NCI-H1105 treated with DMSO at 0.1 percent for 48 hours (cell line): ENCODE measurements at regions not wholly inside any gene's neighbourhood (a gene's known extent, or its start where the extent isn't known, plus 50 kb on each side); places are given as distances from the start of the nearest gene placed in this dataset.
"Not testable (repeated sequence)": the region's sequence is repeated elsewhere in the genome, so short reads cannot be mapped to it uniquely, and the experiment has no call there.

Source experiments
- DNase-seq: peaks from one replicate; lab custom pipeline; 2025; lab: John Stamatoyannopoulos, UW

DNA sequence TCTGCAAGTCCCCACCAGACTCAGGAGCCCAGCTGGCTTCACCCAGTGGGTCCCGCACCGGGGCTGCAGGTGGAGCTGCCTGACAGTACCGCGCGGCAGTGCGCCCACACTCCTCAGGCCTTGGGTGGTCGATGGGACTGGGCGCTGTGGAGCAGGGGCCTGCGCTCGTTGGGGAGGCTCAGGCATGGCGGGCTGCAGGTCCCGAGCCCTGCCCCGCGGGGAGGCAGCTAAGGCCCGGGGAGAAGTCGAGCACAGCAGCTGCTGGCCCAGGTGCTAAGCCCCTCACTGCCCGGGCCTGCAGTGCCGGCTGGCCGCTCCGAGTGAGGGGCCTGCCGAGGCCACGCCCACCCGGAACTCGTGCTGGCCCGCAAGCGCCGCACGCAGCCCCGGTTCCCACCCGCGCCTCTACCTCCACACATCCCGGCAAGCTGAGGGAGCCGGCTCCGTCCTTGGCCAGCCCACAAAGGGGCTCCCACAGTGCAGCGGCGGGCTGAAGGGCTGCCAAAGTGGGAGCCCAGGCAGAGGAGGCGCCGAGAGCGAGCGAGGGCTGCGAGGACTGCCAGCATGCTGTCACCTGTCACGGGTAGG, 2021.7 kb upstream of the LRRTM1 start:
- not testable (repeated sequence) for DNase-seq

DNA sequence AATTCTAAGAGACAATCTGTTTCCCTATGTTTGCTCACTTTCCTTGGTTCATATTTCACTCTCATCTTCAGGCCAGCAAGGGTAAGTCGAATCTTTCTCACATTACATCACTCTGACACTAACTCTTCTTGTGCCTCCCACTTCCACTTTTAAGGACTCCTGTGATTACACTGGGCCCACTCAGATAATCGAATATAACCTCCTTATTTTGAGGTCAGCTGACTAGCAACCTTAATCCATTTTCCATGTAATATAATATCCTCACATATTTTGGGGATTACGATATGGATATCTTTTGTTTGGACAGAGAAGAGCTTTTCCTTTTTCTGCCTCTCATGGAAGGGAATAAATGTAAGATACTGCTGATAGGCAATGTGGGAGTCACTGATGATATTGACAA, 2015.7 kb upstream of the LRRTM1 start:
- no peak for DNase-seq

DNA sequence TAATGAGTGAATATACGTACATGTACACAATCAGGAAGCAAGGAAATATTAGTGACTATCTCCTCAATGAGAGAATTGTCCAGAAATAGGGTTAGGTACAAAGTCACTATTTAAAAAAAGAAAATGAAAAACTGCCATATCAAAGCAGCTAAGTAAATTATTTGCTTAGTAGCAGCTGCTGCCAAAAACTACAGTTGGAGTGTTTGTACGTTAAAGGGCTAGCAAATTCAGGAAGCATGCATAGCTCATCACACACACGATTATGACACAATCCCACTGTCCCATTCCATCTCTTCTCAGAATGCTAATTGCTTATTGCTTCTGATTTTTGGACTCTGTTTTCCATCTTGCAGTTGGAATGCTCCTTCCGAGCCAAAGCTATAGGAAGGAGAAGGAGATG, 2012.5 kb upstream of the LRRTM1 start:
- no peak for DNase-seq

DNA sequence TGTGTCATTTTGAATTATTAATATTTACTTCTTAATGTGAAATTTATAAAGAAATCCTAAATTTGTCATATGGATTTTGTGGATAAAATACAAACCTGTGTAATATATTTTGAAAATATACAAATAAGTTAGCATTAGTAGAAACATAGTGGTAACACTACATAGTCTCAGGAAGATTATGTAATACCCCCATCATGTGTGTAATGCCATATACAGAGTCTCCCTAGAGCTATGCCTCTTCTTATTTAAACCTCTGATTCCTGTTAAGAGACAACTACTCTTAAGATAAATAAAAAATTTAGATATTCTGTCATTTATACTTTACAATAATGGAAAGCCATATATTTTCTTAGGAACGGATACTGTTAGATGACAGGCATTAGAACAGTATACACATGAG, 2012.0 kb upstream of the LRRTM1 start:
- no peak for DNase-seq

DNA sequence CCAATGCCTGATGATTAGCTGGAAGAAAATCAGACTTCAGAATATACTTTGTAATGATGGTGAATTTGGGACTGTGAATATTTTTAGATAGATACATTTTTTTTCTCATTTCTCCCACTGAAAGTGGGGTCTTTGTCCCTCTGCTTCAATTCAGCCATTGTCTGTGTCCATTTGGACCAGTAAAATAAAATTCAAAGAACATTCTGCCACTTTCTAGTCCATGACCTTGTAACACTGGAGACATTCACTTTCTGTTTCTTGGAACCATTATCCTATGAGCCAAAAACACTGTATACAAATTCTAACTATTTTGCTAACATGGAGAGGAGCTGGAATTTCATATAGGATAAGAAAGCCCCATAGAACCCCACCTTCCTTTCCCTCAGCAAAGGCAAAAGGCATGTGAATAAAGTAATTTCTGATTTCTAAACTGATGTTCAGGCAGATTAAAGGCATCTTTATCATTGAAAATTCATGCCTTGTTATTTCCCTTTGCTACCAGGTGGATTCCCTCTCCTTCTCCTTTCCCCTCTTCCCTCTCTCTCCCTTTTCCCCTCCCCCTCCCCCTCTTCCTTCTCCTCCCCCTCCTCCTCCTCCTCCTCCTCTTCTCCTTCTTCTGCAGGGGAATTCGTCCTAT, 2010.4 kb upstream of the LRRTM1 start:
- DNase-seq = no peak

DNA sequence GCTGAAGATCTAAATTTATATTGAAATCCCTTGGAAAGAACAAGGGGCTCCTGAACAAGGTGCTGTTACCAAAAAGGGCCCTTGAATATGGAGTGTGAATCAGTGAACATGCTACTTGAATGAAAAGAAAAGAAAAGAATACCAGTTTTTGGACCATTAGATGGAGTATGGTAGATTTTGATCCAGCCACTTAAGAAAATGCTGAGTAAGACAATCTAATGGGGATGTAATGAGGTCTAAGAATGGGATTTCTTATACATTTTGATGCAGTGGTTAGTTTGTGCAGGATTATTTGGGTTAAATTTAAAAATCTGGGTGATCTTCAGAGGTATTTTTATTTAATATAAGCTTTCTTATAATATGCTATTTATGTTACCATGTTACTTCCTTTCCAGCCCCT, 2003.0 kb upstream of the LRRTM1 start:
- no peak for DNase-seq

DNA sequence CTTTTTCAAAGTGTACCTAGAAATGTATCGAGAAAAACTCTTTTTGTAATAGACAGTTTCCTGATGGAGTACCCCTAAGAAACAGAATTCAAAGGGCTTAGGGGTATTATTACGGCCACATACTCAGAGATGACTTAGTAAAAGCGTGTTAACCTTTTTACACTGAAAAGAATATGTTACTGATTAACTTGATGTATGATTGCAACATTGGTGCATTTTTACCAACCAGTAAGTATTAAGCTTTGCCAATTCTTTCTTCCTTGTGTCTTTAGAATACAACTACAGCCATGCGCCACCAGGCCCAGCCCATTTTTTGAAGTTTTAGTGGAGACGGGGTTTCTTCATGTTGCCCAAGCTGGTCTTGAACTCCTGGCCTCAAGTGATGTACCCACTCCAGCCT, 1997.0 kb upstream of the LRRTM1 start:
- DNase-seq = no peak

DNA sequence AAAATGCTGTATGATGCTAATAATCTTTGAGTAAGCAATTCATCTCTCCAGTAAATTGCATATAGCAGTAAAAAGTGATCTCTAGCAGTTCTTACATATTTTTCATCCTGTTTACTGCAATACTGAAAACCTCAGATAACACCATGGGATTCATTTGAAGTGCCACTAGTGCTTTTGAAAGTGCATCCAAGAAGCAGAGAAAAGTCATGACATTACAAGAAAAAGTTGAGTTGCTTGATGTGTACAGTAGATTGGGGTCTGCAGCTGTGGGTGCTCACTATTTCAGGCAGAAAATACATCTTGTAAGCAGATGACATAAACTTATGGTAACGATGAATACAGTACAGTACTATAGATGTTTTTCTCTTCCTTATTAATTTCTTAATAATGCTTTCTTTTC, 1984.9 kb upstream of the LRRTM1 start:
- no peak for DNase-seq

DNA sequence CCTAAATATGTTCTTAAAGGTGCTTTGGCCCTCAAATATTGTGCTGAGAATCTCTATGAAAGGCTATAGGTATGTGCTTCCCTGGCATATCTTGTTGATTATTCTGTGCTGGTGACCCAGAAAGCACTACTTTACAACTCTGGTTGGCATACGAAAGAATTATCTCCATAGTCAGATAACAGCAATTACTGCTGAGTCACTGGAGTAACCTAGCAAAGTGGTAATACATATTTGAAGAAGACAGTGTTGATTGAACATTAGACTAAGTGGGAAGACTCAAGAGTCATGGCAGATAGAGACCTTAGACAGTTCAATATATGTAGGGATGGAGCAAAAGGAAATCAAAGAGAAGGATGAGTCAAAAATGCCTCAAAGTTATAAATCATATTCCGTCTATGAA, 1978.5 kb upstream of the LRRTM1 start:
- DNase-seq = no peak

DNA sequence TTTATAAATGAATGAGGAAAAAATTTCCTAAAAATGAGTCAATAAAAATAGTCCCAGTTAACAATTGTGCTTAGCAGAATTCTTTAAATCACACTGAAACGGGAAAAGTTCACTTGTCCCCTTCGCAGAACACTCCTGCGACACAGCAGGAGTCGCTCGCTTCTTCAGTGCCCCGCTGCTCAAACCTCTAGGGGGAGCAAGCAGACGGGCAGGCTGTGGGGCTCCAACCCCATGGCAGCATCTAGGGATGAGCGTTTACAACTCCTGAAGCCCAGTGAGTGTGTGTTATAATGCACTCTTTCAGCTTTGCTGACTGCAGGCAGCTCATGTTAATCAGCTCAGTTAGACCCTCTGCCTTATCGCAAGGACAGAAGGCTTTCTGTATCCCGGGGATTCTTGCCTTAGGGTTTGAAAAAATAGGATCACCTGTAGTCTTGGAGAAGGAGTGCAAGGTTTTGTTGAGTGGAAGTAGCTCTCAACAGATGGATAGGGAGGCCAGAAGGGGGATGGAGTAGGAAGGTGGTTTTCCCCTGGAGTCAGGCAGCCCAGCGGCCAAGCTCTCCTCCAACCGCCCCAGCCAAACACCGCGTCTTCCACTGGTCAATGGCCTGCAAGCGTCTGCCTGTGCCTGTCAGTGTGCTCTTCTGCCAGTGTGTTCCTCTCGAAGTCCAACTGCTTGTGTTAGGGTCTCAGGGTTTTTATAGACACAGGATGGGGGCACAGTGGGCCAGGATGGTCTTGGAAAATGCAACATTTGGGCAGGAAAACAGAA, 1977.7 kb upstream of the LRRTM1 start:
- no peak for DNase-seq

DNA sequence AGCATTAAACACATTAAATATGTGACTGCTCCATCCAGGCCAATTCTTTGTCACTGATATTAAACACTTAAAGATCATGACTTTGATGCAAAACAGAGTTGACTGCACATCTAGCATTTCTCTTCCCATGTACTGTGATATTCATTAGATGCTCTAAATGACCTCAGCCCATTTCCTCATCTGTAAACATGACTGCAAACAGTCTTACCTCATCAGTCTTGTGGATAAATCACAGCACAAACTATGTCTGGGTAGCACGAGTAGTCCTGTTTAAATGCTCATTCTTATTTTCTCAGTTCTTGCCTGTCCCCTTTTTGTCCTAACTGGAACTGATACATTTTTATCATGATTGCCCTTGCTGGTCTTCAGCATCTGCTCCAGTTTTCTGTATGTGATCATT, 1974.8 kb upstream of the LRRTM1 start:
- no peak for DNase-seq

DNA sequence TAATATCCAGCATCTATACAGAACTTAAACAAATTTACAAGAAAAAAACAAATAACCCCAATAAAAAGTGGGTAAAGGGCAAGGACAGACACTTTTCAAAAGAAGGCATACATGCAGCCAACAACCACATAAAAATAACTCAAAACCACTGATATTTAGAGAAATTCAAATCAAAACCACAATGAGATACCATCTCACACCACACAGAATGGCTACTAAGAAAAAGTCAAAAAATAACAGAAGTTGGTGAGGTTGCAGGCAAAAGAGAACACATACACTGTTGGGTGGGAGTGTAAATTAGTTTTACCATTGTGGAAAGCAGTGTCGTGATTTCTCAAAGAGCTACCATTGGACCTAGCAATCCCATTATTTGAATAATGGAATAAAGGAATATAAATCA, 1973.9 kb upstream of the LRRTM1 start:
- no peak for DNase-seq

DNA sequence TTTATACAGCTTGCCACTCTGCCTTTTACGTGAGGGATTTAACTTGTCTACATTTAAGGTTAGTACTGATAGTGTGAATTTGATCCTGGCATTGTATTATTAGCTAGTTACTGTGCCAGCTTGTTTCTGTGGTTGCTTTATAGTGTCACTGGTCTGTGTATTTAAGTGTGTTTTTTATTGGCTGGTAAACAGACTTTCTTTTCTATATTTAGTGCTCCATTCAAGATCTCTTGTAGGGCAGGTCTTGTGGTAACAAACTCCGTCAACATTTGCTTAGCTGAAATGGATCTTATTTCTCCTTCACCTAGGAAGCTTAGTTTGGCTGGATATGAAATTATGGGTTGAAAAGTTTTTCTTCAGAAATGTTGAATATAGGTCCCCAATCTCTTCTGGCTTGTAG, 1971.0 kb upstream of the LRRTM1 start:
- no peak for DNase-seq

DNA sequence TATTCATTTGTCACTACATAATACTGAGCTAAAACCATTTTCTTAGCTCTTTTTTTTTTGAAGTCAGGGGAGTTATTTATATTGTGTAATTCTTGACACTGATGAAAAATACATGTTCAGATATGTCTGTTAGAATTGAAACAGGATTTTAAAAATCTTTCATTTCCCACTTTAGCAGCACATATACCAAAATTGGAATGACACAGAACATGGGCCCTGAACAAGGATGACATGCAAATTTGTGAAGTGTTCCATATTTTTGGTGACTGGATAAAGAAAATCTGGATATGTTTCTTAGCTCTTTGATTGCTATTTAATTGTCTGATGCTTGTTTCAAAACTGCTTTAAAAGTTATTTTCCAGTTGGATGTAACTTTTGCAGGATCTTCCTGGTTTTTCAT, 1963.9 kb upstream of the LRRTM1 start:
- no peak for DNase-seq

DNA sequence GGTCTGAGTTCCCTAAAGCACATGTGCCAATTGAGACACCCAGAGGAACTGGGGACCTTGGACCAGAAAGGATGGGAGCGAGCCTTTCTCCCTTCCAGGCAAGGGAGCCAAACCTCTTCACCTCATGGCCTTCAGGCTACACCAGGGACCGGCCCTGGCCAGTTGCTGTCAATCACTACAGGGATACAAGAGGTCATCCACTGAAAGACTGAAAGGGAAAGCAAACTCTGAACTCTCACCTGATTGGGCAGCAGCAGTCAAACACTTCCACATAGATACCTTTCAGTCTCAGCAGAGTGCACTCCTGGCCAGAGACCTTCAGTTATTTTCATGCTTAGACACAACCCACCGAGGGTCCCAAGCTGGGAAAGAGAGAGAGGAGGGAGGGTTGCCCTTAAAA, 1956.0 kb upstream of the LRRTM1 start:
- no peak for DNase-seq

DNA sequence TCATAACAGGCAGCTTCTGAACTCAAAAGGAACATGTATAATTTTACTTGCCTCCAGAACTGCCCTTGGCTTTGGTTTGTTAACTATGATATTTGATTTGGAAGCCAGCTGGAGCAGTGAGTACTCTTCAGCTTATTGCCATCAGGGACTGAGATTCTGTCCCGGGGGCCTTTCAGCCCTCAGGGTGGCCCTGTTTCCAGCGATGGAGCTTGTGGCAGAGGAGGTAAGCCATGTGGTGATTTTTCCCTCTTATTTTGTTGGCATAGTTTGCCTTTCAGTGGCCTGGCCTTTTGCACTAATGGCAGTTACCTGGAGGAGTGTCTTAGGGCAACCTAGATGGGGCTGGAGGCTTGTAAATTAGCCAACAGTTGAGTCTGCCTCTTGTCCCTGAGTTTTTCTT, 1955.0 kb upstream of the LRRTM1 start:
- DNase-seq = no peak

DNA sequence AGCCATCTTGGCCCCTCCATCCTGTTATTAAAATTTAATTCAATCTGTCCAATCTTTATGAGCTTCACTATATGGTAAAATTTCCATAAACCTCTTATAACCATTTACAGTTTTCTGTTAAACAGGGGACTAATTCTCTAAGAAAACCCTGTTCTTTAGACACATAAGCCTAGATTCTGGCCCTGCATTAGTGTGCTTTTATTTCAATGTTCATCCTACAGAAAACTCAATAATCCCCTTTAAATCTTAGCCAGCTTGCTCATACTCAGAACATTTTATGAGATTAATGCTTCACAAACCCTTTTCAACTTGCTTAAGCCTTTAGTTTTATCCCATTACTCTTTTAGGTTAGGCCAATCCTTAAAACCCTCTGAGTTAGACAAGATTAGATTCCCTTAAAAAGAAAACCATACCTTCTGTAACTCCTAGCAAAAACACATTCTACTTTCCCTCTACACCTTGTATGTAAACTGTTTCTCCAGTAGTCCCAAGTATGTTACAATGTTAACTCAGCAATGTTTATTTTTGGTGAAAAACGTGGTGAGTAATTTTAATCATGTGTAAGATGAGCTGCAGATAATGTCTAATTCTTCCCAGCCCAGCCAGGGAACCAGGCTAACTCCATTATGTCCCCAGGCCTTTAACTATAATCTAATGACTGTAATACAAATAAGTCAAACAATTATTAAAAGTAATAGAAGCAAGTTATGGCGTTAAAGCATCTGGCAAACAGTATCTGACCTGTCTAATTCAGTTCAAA, 1953.4 kb upstream of the LRRTM1 start:
- DNase-seq = no peak

DNA sequence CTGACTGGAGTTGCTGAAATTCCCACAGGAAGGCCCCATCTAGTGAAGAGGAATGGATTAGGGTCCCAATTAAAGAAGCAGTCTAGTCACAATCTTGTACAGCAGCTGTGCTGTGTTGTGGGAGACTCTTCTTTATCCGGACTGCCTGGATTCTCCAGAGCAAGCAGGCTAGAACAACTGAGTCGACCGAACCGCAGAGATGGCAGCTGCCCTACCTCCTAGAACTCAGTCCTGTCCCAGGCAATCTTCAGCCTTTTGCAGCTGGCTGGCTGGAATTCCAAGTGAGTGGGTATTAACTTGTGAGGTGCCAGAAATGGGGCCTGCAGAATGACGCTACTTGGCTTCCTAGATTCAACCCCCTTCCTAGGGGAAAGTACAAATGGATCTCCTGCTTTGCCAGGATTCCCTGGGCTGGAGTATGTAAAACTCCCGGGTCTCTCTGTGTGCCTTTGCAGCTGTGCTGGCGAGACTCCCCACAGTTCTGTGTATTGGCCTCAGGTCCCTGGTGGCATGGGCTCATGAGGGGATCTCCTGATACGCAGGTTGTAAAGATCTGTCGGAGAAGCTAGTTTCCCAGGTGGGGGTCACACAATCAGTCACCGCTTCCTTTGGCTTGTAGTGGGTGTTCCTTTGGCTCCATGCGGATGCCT, 1952.6 kb upstream of the LRRTM1 start:
- DNase-seq = no peak

DNA sequence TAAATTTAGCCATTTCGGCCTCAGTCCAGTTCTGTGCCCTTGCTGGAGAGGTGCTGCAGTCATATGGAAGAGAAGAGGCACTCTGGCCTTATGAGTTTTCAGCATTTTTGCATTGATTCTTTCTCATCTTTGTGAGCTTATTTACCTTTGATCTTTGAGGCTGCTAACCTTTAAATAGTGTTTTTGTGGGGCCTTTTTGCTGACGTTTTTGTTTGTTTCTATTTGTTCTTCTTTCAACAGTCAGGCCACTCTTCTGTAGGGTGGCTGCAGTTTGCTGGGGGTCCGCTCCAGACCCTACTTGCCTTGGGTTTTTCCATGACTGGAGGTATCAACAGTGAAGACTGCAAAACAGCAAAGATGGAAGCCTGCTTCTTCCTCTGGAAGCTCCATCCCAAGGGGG, 1951.7 kb upstream of the LRRTM1 start:
- DNase-seq = no peak

DNA sequence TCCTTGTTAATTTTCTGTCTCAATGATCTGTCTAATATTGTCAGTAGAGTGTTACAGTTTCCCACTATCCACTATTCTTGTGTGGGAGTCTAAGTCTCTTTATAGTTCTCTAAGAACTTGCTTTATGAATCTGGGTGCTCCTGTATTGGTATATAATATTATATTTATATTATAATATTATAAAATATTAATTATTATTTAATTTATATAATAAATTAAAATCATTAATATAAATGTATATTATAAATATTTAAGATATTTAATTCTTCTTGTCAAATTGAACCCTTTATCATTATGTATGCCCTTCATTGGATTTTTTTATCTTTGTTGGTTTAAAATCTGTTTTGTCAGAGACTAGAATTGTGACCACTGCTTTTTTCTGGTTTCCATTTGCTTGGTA, 1950.2 kb upstream of the LRRTM1 start:
- DNase-seq = no peak

DNA sequence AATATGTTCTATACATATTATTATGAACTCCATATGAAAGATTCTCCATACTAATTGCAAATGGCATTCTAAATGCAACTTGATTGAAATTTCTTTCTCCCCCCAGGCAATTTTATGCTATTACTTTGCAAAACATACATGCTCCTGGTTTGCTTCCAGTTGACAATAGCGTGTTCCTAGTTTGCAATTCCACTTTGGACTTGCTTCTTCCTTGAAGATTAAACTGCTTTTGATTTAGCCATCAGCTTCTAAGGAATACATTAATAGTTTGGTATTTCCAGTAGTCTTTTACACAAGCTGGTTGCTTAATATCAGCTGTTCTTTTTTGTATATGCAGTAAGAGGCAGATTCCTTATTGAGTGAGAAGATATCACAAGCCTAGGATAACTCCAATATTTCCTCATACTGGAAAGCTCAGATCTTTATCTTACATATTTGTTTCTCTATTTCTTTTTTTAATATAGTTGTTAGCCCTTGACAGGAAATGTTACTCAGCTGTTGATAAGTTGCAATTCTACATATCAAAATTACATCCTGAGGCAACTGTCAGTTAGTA, 1941.7 kb upstream of the LRRTM1 start:
- no peak for DNase-seq

DNA sequence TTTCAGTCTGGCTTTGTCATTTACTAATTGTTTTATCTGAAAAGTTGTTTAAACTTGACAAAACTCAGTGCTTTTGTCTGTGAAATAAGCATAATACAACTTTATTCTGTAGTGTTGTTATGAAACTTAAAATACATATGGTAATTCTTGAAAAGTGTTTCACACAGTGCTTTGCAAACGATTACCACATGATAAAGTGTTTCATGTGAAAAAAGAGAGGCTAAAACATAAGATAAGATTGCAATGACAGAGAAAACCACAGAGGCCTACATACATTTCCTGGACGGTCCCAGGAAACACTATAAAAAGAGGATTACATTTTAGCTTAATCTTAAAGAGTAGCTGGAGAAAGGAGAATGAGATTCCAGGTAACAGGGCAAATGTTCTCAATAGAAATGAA, 1934.6 kb upstream of the LRRTM1 start:
- DNase-seq = no peak
